ENCODE measurements at regions not wholly inside any gene's neighbourhood (a gene's known extent, or its start where the extent isn't known, plus 50 kb on each side); places are given as distances from the start of the nearest gene placed in this dataset.

GRCh38 chr2:198957181-198957580 is 500.6 kb downstream of the SATB2 start:
- H3K4me3 ChIP-seq (ENCODE audit: insufficient read length, low read depth): no peak overlapping the region
- H3K9ac ChIP-seq (ENCODE audit: insufficient read length, low read depth): no peak overlapping the region
- no peaks in the 10 kb centered on the region for H3K4me1 ChIP-seq (ENCODE audit: insufficient read depth, insufficient read length)
- no peak for TF ChIP-seq ZNF274 (IDR thresholded peaks at IDR 0.05; ENCODE audit: low read depth, low read length)
- no peak for TF ChIP-seq SUZ12 (IDR thresholded peaks at IDR 0.05; ENCODE audit: extremely low read depth, insufficient read depth, insufficient read length)
- no peak for TF ChIP-seq YY1 (IDR thresholded peaks at IDR 0.05; ENCODE audit: insufficient read depth, insufficient read length)
- DNase-seq (ENCODE audit: low read depth, low spot score): no peak
- H3K27me3 ChIP-seq (ENCODE audit: insufficient read depth, insufficient read length): no peaks in the 10 kb centered on the region
- no peaks in the 10 kb centered on the region for H3K36me3 ChIP-seq (ENCODE audit: insufficient read depth, insufficient read length, low read length)
- H3K9me3 ChIP-seq (ENCODE audit: insufficient read depth, low read length): no peaks in the 10 kb centered on the region

DNA sequence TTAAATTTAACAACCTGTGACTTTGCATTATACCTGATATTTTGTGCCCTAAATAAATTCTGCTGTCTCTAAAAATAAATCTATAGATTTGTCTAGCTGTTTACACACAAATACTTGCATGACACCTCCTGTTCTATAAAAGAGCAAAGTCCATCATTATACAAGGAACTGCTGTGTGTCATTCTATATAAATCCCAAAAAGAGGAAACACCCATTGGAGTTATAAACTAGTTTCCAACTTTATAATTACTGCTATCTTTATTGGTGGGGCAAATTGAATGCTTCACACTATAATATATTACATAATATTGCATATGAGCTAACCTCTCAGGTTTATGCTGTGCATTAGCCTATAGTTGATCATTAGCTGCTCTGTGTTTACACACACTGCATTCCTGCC is 504.4 kb downstream of the SATB2 start:
- Histone ChIP-seq H3K36me3 (ENCODE audit: insufficient read depth, insufficient read length, low read length) (no peaks in the 10 kb centered on the region), H3K27me3 (ENCODE audit: insufficient read depth, insufficient read length) (no peaks in the 10 kb centered on the region), H3K9ac (ENCODE audit: insufficient read length, low read depth) (no peak overlapping the region), H3K4me1 (ENCODE audit: insufficient read depth, insufficient read length) (no peaks in the 10 kb centered on the region), H3K4me3 (ENCODE audit: insufficient read length, low read depth) (no peak overlapping the region), H3K9me3 (ENCODE audit: insufficient read depth, low read length) (no peaks in the 10 kb centered on the region)
- DNase-seq (ENCODE audit: low read depth, low spot score): no peak
- no peak for TF ChIP-seq SUZ12 (IDR thresholded peaks at IDR 0.05; ENCODE audit: extremely low read depth, insufficient read depth, insufficient read length)
- no peak for TF ChIP-seq YY1 (IDR thresholded peaks at IDR 0.05; ENCODE audit: insufficient read depth, insufficient read length)
- TF ChIP-seq ZNF274 (IDR thresholded peaks at IDR 0.05; ENCODE audit: low read depth, low read length): no peak

- no peaks in the 10 kb centered on the region for H3K36me3 ChIP-seq (ENCODE audit: insufficient read depth, insufficient read length, low read length)
Observed at GRCh38 chr2:198950803-198951202, 506.9 kb downstream of the SATB2 start.

GRCh38 chr2:198945496-198945895 is 512.2 kb downstream of the SATB2 start:
- no peak overlapping the region for H3K9ac ChIP-seq (ENCODE audit: insufficient read length, low read depth)
- no peak for DNase-seq (ENCODE audit: low read depth, low spot score)
- no peak for TF ChIP-seq SUZ12 (IDR thresholded peaks at IDR 0.05; ENCODE audit: extremely low read depth, insufficient read depth, insufficient read length)
- no peak for TF ChIP-seq ZNF274 (IDR thresholded peaks at IDR 0.05; ENCODE audit: low read depth, low read length)
- TF ChIP-seq YY1 (IDR thresholded peaks at IDR 0.05; ENCODE audit: insufficient read depth, insufficient read length): no peak

More at GRCh38 chr2:198950803-198951202, 506.9 kb downstream of the SATB2 start:
- Histone ChIP-seq H3K9me3 (ENCODE audit: insufficient read depth, low read length) (no peaks in the 10 kb centered on the region), H3K27me3 (ENCODE audit: insufficient read depth, insufficient read length) (no peaks in the 10 kb centered on the region), H3K4me1 (ENCODE audit: insufficient read depth, insufficient read length) (no peaks in the 10 kb centered on the region), H3K9ac (ENCODE audit: insufficient read length, low read depth) (no peak overlapping the region), H3K4me3 (ENCODE audit: insufficient read length, low read depth) (no peak overlapping the region)
- TF ChIP-seq YY1 (IDR thresholded peaks at IDR 0.05; ENCODE audit: insufficient read depth, insufficient read length) (no peak), SUZ12 (IDR thresholded peaks at IDR 0.05; ENCODE audit: extremely low read depth, insufficient read depth, insufficient read length) (no peak), ZNF274 (IDR thresholded peaks at IDR 0.05; ENCODE audit: low read depth, low read length) (no peak)
- DNase-seq (ENCODE audit: low read depth, low spot score): no peak

DNA sequence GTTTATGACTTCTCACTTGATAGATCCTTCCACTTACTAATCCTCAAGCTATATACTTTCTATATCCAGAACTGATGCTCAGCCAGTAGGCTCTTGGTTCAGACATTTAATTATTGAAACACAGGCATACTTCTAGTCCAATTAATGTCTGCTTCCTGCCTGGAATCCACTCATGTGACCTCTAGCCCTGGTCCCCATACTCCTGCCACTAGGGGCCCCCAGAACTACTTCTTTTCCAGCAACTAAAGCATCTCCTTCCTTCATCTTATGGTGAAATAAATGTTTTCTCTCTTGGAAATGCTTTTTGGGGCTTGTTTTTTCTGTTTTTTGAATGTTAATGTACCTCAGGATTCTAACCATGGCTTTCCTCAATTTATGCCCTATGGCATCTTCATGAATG is 527.6 kb downstream of the SATB2 start:
- Histone ChIP-seq H3K27me3 (ENCODE audit: insufficient read depth, insufficient read length) (no peaks in the 10 kb centered on the region), H3K4me3 (ENCODE audit: insufficient read length, low read depth) (no peak overlapping the region), H3K9ac (ENCODE audit: insufficient read length, low read depth) (no peak overlapping the region), H3K36me3 (ENCODE audit: insufficient read depth, insufficient read length, low read length) (no peaks in the 10 kb centered on the region), H3K4me1 (ENCODE audit: insufficient read depth, insufficient read length) (no peaks in the 10 kb centered on the region), H3K9me3 (ENCODE audit: insufficient read depth, low read length) (no peaks in the 10 kb centered on the region)
- no peak for DNase-seq (ENCODE audit: low read depth, low spot score)
- TF ChIP-seq SUZ12 (IDR thresholded peaks at IDR 0.05; ENCODE audit: extremely low read depth, insufficient read depth, insufficient read length) (no peak), YY1 (IDR thresholded peaks at IDR 0.05; ENCODE audit: insufficient read depth, insufficient read length) (no peak), ZNF274 (IDR thresholded peaks at IDR 0.05; ENCODE audit: low read depth, low read length) (no peak)

More at GRCh38 chr2:198945496-198945895, 512.2 kb downstream of the SATB2 start:
- no peaks in the 10 kb centered on the region for H3K27me3 ChIP-seq (ENCODE audit: insufficient read depth, insufficient read length)
- H3K36me3 ChIP-seq (ENCODE audit: insufficient read depth, insufficient read length, low read length): no peaks in the 10 kb centered on the region
- no peaks in the 10 kb centered on the region for H3K9me3 ChIP-seq (ENCODE audit: insufficient read depth, low read length)
- H3K4me1 ChIP-seq (ENCODE audit: insufficient read depth, insufficient read length): no peaks in the 10 kb centered on the region
- no peak overlapping the region for H3K4me3 ChIP-seq (ENCODE audit: insufficient read length, low read depth)

GRCh38 chr2:198928026-198928425 is 529.7 kb downstream of the SATB2 start:
- no peak for DNase-seq (ENCODE audit: low read depth, low spot score)
- no peak overlapping the region for H3K9ac ChIP-seq (ENCODE audit: insufficient read length, low read depth)

GRCh38 chr2:198917926-198918720 is 539.6 kb downstream of the SATB2 start:
- no peaks in the 10 kb centered on the region for H3K4me1 ChIP-seq (ENCODE audit: insufficient read depth, insufficient read length)
- no peak overlapping the region for H3K4me3 ChIP-seq (ENCODE audit: insufficient read length, low read depth)
- no peaks in the 10 kb centered on the region for H3K36me3 ChIP-seq (ENCODE audit: insufficient read depth, insufficient read length, low read length)
- H3K27me3 ChIP-seq (ENCODE audit: insufficient read depth, insufficient read length): no peaks in the 10 kb centered on the region
- TF ChIP-seq SUZ12 (IDR thresholded peaks at IDR 0.05; ENCODE audit: extremely low read depth, insufficient read depth, insufficient read length): no peak
- no peak for TF ChIP-seq ZNF274 (IDR thresholded peaks at IDR 0.05; ENCODE audit: low read depth, low read length)
- no peak for TF ChIP-seq YY1 (IDR thresholded peaks at IDR 0.05; ENCODE audit: insufficient read depth, insufficient read length)
- no peaks in the 10 kb centered on the region for H3K9me3 ChIP-seq (ENCODE audit: insufficient read depth, low read length)
- no peak overlapping the region for H3K9ac ChIP-seq (ENCODE audit: insufficient read length, low read depth)
- no peak for DNase-seq (ENCODE audit: low read depth, low spot score)

More at GRCh38 chr2:198928026-198928425, 529.7 kb downstream of the SATB2 start:
- H3K36me3 ChIP-seq (ENCODE audit: insufficient read depth, insufficient read length, low read length): no peaks in the 10 kb centered on the region
- TF ChIP-seq ZNF274 (IDR thresholded peaks at IDR 0.05; ENCODE audit: low read depth, low read length): no peak
- no peak for TF ChIP-seq SUZ12 (IDR thresholded peaks at IDR 0.05; ENCODE audit: extremely low read depth, insufficient read depth, insufficient read length)
- TF ChIP-seq YY1 (IDR thresholded peaks at IDR 0.05; ENCODE audit: insufficient read depth, insufficient read length): no peak
- no peaks in the 10 kb centered on the region for H3K4me1 ChIP-seq (ENCODE audit: insufficient read depth, insufficient read length)
- no peaks in the 10 kb centered on the region for H3K9me3 ChIP-seq (ENCODE audit: insufficient read depth, low read length)
- H3K4me3 ChIP-seq (ENCODE audit: insufficient read length, low read depth): no peak overlapping the region
- no peaks in the 10 kb centered on the region for H3K27me3 ChIP-seq (ENCODE audit: insufficient read depth, insufficient read length)
